HepG2 (cell line): ENCODE measurements at regions not wholly inside any gene's neighbourhood (a gene's known extent, or its start where the extent isn't known, plus 50 kb on each side); places are given as distances from the start of the nearest gene placed in this dataset.

ENCODE experiments used
- ATAC-seq: fragments of 200-7000 bp; cut with Tn5 transposase; 3 replicates; pipeline ENCODE4 v1.9.1; 2020; ENCODE audit warnings: mild to moderate bottlenecking, moderate library complexity
- BruUV-seq: library from RNA; stranded (reverse); fragments of 400-500 nt; replicated peaks from 2 replicates; lab custom pipeline; 2021; lab: Mats Ljungman, UMichigan
- CTCF ChIA-PET: fragments of 300-600 bp; formaldehyde crosslinking; extraction: SDS; loops from one replicate; lab custom pipeline; 2021; ENCODE audit warnings: low total read pairs, inconsistent platforms, low intra/inter-chr PET ratio; lab: Yijun Ruan, JAX
- POLR2A ChIA-PET: fragments of 350-600 bp; sonication (Branson Sonifier 250); formaldehyde crosslinking; loops from one replicate; lab custom pipeline; 2020; ENCODE audit warnings: antibody characterized with exemption, inconsistent platforms; lab: Yijun Ruan, JAX
- DNase-seq: peaks from one replicate; pipeline ENCODE4 v3.0.0-alpha.2; 2015; ENCODE audit warnings: low spot score
- FAIRE-seq: peaks from 3 replicates; lab custom pipeline; 2011; peaks lifted over from hg19 to GRCh38; lab: Jason Lieb, UNC
- H2AFZ ChIP-seq: one replicate; pipeline ENCODE4 v1.6.1; 2011; ENCODE audit warnings: low read length, inconsistent platforms
- H3K27ac ChIP-seq: fragments of 300-600 bp; 3 replicates; pipeline ENCODE4 v1.8.0; 2011; ENCODE audit warnings: mixed run types, mild to moderate bottlenecking, mixed read lengths, low read length, inconsistent platforms; ENCODE audit not compliant: insufficient read depth; ENCODE audit errors: extremely low read length
- H3K27me3 ChIP-seq, 2 experiments: fragments of 200-600 bp in 1 of 2; 2 replicates in 1 of 2; 3 replicates in 1 of 2; pipeline versions ENCODE4 v1.6.0 to v1.8.0; 2011; ENCODE audit warnings: low read length in 2 of 2, mild to moderate bottlenecking in 2 of 2, moderate library complexity in 2 of 2, inconsistent platforms in 1 of 2; ENCODE audit not compliant: insufficient read depth in 2 of 2, control insufficient read depth in 1 of 2
- H3K36me3 ChIP-seq, 2 experiments: fragments of 200-600 bp in 1 of 2; replicated peaks in 1 of 2; 2 replicates in 1 of 2; 3 replicates in 1 of 2; pipeline versions ENCODE4 v1.5.1 to v1.8.0; 2011; ENCODE audit warnings: low read length in 2 of 2, inconsistent platforms in 1 of 2; ENCODE audit not compliant: insufficient read depth in 2 of 2, control insufficient read depth in 1 of 2
- H3K4me1 ChIP-seq: 2 replicates; pipeline ENCODE4 v1.5.1; 2012; ENCODE audit warnings: low read length, inconsistent platforms; ENCODE audit not compliant: insufficient read depth
- H3K4me2 ChIP-seq: 2 replicates; pipeline ENCODE4 v1.6.0; 2011; ENCODE audit warnings: low read depth, low read length, inconsistent platforms
- H3K4me3 ChIP-seq, 3 experiments: fragments of 200-600 bp in 1 of 3; sonication (generic), shearing (Covaris generic) in 1 of 3; replicated peaks in 1 of 3; 2 replicates each; pipeline ENCODE4 v1.5.1; 2011 to 2016; ENCODE audit warnings: low read length in 3 of 3, inconsistent platforms in 2 of 3, low read depth in 2 of 3, mild to moderate bottlenecking in 2 of 3, control low read depth in 1 of 3, mixed read lengths in 1 of 3; ENCODE audit not compliant: insufficient read depth in 1 of 3
- H3K79me2 ChIP-seq: one replicate; pipeline ENCODE4 v1.6.1; 2011; ENCODE audit warnings: low read length, inconsistent platforms; ENCODE audit not compliant: insufficient read depth
- H3K9ac ChIP-seq: 2 replicates; pipeline ENCODE4 v1.6.0; 2011; ENCODE audit warnings: mild to moderate bottlenecking, low read depth, low read length, inconsistent platforms; ENCODE audit not compliant: insufficient read depth
- H3K9me3 ChIP-seq: 2 replicates; pipeline ENCODE4 v1.5.1; 2012; ENCODE audit warnings: mild to moderate bottlenecking, low read length
- H4K20me1 ChIP-seq: 2 replicates; pipeline ENCODE4 v1.6.0; 2011; ENCODE audit warnings: inconsistent platforms, mild to moderate bottlenecking, low read length, moderate library complexity; ENCODE audit not compliant: insufficient read depth
- BRD4 ChIP-seq: sonication (generic); formaldehyde crosslinking; IDR thresholded peaks from 2 replicates; pipeline ENCODE4 v1.4.0; 2020; ENCODE audit warnings: missing genetic modification reagents
- FOXO1 ChIP-seq: sonication (generic); formaldehyde crosslinking; IDR thresholded peaks from 2 replicates; pipeline ENCODE4 v1.4.0; 2020; ENCODE audit warnings: missing genetic modification reagents
- KDM4B ChIP-seq: sonication (generic); formaldehyde crosslinking; IDR thresholded peaks from 2 replicates; pipeline ENCODE4 v1.4.0; 2020; ENCODE audit warnings: missing genetic modification reagents
- MNT ChIP-seq: fragments of 450-650 bp; IDR thresholded peaks from 2 replicates; pipeline ENCODE4 v1.6.1; 2016
- PPARG ChIP-seq: conservative IDR thresholded peaks from 2 replicates; pipeline ENCODE4 v1.6.1; 2016; ENCODE audit warnings: missing biosample characterization, missing genetic modification reagents
- SRSF4 ChIP-seq: fragments of 200-400 bp; formaldehyde crosslinking; IDR thresholded peaks from one replicate; pipeline ENCODE4 v1.6.1; 2018; ENCODE audit warnings: mild to moderate bottlenecking, low read depth, low read length, moderate library complexity; ENCODE audit not compliant: poor library complexity, severe bottlenecking
- TFAP4 ChIP-seq: sonication (generic); IDR thresholded peaks from 2 replicates; pipeline ENCODE4 v1.6.1; 2016; ENCODE audit warnings: low read depth, borderline replicate concordance
- UBTF ChIP-seq: sonication (generic); formaldehyde crosslinking; IDR thresholded peaks from 2 replicates; pipeline ENCODE4 v1.4.0; 2020; ENCODE audit warnings: mild to moderate bottlenecking, missing genetic modification reagents
- XRCC5 ChIP-seq: fragments of 200-400 bp; formaldehyde crosslinking; optimal IDR thresholded peaks from 2 replicates; pipeline ENCODE3; 2017; ENCODE audit warnings: mild to moderate bottlenecking, low read length
- ZNF12 ChIP-seq: sonication (generic); formaldehyde crosslinking; IDR thresholded peaks from 2 replicates; pipeline ENCODE4 v1.5.0; 2020; ENCODE audit warnings: missing genetic modification reagents
- in situ Hi-C: cut with HindIII; loops from 2 replicates; pipeline ENCODE4 v1.10.0; 2017; ENCODE audit warnings: low pct_unique_long_range_greater_than_20kb; ENCODE audit not compliant: extremely low pct_ligation_motif_present
- intact Hi-C: fragments of 100-400 bp; cut with micrococcal nuclease; formaldehyde crosslinking; loops from one replicate; pipeline ENCODE4 v1.10.0; 2022; ENCODE audit not compliant: unreplicated experiment
- TF ChIP-seq, protein P1 (sequence below): sonication (generic); formaldehyde crosslinking; IDR thresholded peaks from 2 replicates; pipeline ENCODE4 v1.4.0; 2020; ENCODE audit warnings: missing genetic modification reagents
- TF ChIP-seq, protein P2 (sequence below): sonication (generic); formaldehyde crosslinking; IDR thresholded peaks from 2 replicates; pipeline ENCODE4 v1.4.0; 2020; ENCODE audit warnings: missing genetic modification reagents

DNA sequence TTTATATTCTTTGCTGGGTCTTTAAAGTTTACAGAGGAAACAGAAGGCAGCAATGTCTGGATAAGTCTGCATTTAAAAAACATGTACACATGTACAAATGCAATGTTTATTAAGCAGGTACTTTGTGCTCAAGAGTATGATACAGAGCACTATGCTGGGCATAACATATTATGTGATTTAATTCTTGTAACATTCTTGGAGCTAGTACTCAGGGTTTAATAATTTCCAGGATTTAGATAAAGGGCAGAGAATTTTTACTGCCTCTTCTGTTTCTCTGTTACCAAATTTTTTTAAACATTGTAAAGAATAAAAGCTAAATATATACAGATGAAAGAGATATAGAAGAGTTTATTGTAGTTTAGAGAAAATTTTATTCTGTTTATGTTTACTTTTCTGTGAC, 152.7 kb downstream of the ZNF737 start:
- FAIRE-seq (no peak), DNase-seq (no peak), ATAC-seq (no peak)
- Histone ChIP-seq H3K27ac (no peak overlapping the region), H4K20me1 (no peaks in the 10 kb centered on the region), H2AFZ (no peak overlapping the region), H3K36me3 (no peaks in the 10 kb centered on the region), H3K27me3 (no peaks in the 10 kb centered on the region), H3K4me1 (no peaks in the 10 kb centered on the region), H3K4me2 (no peak overlapping the region), H3K9me3 (peaks cover 76% of the 10 kb centered on the region), H3K79me2 (no peaks in the 10 kb centered on the region), H3K9ac (no peak overlapping the region), H3K4me3 (no peak overlapping the region)
- in situ Hi-C loops, result no loop called here
- POLR2A ChIA-PET, result no interaction called here
- BruUV-seq, result no TSS peak
- CTCF ChIA-PET, result no interaction called here
- intact Hi-C loops, result no loop called here
- TF ChIP-seq KDM4B (CRISPR knock-in tag) (no peak), MNT (no peak), BRD4 (CRISPR knock-in tag) (no peak), PPARG (CRISPR knock-in tag) (no peak), ZNF12 (CRISPR knock-in tag) (no peak), XRCC5 (no peak), UBTF (CRISPR knock-in tag) (no peak), FOXO1 (no peak), SRSF4 (no peak), TFAP4 (no peak)
- TF ChIP-seq, protein P1, sequence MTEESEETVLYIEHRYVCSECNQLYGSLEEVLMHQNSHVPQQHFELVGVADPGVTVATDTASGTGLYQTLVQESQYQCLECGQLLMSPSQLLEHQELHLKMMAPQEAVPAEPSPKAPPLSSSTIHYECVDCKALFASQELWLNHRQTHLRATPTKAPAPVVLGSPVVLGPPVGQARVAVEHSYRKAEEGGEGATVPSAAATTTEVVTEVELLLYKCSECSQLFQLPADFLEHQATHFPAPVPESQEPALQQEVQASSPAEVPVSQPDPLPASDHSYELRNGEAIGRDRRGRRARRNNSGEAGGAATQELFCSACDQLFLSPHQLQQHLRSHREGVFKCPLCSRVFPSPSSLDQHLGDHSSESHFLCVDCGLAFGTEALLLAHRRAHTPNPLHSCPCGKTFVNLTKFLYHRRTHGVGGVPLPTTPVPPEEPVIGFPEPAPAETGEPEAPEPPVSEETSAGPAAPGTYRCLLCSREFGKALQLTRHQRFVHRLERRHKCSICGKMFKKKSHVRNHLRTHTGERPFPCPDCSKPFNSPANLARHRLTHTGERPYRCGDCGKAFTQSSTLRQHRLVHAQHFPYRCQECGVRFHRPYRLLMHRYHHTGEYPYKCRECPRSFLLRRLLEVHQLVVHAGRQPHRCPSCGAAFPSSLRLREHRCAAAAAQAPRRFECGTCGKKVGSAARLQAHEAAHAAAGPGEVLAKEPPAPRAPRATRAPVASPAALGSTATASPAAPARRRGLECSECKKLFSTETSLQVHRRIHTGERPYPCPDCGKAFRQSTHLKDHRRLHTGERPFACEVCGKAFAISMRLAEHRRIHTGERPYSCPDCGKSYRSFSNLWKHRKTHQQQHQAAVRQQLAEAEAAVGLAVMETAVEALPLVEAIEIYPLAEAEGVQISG (CRISPR knock-in tag), result no peak
- TF ChIP-seq, protein P2, sequence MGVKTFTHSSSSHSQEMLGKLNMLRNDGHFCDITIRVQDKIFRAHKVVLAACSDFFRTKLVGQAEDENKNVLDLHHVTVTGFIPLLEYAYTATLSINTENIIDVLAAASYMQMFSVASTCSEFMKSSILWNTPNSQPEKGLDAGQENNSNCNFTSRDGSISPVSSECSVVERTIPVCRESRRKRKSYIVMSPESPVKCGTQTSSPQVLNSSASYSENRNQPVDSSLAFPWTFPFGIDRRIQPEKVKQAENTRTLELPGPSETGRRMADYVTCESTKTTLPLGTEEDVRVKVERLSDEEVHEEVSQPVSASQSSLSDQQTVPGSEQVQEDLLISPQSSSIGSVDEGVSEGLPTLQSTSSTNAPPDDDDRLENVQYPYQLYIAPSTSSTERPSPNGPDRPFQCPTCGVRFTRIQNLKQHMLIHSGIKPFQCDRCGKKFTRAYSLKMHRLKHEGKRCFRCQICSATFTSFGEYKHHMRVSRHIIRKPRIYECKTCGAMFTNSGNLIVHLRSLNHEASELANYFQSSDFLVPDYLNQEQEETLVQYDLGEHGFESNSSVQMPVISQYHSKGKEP (CRISPR knock-in tag), result no peak
